Ramos (cell line): ENCODE measurements at regions not wholly inside any gene's neighbourhood (a gene's known extent, or its start where the extent isn't known, plus 50 kb on each side); places are given as distances from the start of the nearest gene placed in this dataset.

Experiments
- in situ Hi-C: fragments of 300-500 bp; cut with MboI; formaldehyde crosslinking; loops from one replicate; pipeline ENCODE4 v1.14.3; 2022; ENCODE audit warnings: low sequenced_read_pairs; ENCODE audit not compliant: unreplicated experiment

GRCh38 chr16:73890186-73891128 lies 406.2 kb upstream of the PSMD7 start:
- in situ Hi-C loops: no loop called here

DNA sequence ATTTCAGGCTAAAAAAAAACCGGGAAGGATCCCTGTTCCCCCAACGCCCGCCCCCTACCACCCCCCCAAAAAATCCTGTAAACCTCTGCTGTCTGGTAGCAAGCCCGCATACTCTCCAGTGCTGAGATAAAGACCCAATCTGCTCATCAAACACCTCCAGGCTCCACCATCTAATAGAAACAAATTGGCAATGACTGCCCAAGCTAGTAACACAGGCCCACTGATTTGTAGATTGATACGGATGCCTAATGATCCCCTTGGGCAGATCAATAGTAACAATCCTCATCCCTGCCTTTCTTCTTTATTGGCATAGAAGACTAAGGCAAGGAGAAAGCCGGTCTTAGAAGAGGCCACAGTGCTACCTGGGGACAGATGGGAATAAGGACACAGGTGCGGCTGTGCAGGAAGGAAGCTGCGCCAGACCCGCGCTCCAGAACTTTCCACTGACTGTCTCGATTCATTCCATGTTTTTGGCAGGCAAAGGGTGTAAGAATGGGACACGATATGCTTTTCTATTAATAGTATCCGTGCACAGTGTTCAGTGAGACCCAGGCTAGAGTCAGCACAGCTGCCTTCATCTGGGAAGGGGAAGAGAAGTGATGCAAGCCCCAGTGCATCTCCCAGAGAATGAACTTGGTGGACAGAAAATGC lies 407.6 kb upstream of the PSMD7 start:
- in situ Hi-C loops: no loop called here

DNA sequence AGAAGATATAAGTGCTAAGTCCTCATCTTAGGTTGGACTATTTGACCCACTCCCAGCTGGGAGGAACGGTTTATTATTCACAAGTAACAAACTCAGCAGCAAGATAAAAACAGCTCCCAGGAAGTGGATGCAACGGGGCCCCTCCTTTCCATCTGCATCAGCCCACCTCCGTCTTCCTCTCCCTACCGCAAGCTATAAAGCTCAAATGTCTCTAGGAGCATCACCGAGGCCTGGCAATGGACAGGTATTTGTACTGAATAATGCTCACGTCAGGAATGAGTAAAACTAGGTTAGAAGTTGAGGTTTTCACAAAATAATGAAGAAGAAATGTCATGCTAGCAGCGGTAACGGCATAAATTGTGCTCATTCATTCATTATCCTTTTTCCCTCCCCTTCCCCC lies 408.7 kb upstream of the PSMD7 start:
- in situ Hi-C loops: no loop called here

GRCh38 chr16:73886426-73886825 lies 410.2 kb upstream of the PSMD7 start:
- in situ Hi-C loops: no loop called here

DNA sequence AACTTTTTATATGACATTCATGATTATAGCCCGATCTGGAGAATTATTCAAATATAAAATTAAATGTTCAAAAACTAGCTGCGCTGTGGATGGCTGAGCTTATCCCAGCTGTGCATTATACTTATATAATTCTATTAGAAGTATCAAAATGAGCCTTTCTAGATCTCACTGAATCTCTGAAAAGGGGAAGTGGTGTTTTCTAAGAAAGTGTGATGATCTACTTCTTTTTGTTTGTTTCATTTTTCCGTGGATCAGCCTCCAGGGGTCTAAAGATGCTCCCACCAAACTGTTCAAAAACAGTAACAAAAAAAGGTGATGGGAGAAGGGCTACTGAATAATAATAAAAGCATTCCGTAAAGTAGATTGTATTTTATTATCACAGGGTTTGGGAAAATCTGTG lies 411.3 kb upstream of the PSMD7 start:
- in situ Hi-C loops: no loop called here

DNA sequence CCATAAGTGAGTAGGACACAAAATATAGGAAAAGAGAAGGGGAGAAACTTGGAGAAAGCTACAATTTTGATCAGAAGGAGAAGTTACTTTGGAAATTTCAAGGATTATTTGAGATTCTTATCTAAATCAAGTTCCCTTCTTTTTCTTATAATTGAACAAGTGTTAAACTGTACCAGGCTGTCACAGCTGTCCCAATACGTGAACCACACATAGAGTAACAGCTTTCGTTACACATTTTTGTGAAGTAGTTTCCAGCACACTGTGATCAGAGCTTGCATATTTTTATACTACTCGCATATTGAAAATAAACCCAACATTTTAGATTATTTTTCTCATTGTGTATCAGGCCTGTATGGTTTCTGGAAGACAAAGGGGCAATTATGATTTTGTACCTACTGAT lies 412.8 kb upstream of the PSMD7 start:
- in situ Hi-C loops: no loop called here

DNA sequence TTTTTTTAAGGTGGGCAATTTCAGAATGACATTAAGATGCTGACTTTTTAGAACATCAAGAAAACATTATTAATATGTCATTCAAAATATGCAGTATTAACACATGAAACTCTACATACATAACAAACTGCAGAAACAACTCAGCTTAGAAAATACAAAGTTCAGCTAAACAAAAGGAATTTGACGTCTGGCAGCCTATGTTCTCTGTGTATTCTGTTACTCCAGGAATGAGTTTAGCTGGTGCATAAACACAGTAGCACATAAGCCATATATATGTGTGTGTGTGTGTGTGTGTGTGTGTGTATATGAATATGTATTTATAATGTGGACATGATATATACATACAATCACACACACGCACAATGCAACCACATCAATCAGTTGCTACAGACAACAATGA lies 413.5 kb upstream of the PSMD7 start:
- in situ Hi-C loops: no loop called here

- in situ Hi-C loops: no loop called here
These were observed 414.0 kb upstream of the PSMD7 start for GRCh38 chr16:73882651-73883050.

DNA sequence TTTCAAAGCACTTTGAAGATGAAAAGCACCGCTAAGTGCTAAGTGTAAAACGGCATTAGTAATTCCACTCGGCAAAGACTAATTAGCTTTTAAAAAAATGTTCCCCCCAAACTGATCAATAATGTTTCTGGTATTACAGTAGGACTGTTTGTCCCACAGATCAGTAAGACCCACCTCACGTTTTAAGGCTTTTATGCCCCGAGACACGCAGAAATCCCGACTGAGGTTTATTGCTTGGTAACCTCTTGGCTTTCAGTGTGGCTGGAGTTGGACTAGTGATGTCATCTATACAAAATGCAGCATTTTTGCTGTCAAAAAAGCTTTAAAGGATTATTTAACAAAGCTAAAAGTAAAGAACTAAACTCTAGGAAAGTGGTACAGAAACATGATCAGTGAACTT lies 414.6 kb upstream of the PSMD7 start:
- in situ Hi-C loops: no loop called here

DNA sequence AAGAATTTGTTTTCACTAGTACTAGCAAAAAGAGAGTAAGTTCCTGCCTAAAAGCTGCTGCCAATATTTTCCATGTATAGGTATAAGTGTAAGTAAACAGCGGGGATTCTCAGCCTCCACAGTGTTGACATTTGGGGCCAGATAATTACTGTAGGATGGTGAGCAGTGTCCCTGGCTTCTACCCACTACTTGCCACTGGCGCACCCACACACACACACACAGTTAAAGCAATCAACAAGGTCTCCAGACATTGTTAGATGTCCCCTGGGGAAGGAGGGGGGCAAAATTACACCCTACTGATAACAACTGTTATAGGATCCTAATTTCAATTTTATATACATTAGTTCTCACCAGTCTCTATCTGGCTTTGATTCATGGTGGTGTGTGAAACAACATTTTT lies 417.0 kb upstream of the PSMD7 start:
- in situ Hi-C loops: no loop called here

GRCh38 chr16:73878611-73879010 lies 418.0 kb upstream of the PSMD7 start:
- in situ Hi-C loops: no loop called here

- in situ Hi-C loops: no loop called here
These were observed 419.5 kb upstream of the PSMD7 start for GRCh38 chr16:73877150-73877549.

GRCh38 chr16:73875996-73876690 lies 420.5 kb upstream of the PSMD7 start:
- in situ Hi-C loops: no loop called here

DNA sequence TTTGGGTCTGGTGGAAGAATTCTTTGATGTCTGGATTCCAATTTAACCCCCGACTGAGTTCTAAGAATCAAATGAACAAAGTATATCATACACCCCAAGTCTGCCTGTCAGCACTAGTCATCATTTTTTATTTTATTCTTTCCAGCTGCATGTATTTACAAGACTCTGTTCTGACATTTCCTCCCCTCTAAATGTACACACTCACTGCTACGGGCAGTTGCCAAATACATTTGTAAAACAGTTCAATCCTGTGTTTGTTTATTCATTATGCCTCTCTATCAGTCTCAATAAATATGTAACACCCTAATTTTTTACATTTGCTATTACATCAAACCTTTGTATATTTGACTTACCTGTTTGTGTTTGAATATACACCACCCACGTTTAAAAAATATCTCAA lies 422.3 kb upstream of the PSMD7 start:
- in situ Hi-C loops: no loop called here

DNA sequence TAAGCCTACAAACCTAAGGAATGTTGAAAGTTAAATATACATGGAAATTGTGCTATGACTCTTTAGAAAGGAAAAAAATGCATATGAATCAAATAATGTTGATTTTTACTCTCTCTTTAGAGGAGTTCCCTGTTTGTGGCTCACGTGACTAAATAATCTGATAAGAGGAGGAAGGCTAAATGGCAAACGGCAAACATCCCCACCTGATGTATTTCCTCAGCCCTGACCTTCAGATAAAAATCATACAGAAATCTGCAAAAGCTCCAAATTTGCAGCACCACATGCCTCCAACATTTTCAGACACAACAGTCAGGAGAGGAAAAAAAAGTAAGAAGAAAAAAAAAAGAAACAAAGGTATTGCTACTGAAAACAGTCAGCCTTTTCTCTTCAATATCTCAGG lies 423.0 kb upstream of the PSMD7 start:
- in situ Hi-C loops: no loop called here

GRCh38 chr16:73872856-73873255 lies 423.8 kb upstream of the PSMD7 start:
- in situ Hi-C loops: no loop called here

- in situ Hi-C loops: no loop called here
These were observed 425.4 kb upstream of the PSMD7 start for GRCh38 chr16:73871088-73871733.

DNA sequence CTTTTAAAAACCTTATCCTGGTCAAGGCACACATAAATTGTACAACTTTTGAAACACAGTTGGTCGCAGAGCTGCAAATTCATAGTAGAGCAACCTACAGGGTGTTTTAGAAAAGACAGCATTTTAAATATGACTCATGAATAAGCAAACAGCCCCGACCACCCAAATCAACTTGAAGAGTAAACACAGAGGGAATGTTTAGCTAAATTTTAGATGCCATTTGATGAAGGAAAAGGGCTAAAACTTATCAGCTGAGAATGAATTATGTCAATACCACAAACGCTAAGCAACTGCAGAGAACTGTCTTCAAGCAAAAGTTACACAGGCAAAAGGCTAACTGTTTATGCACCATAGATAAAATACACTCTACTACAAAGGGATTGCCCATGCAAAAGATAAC lies 427.5 kb upstream of the PSMD7 start:
- in situ Hi-C loops: no loop called here

DNA sequence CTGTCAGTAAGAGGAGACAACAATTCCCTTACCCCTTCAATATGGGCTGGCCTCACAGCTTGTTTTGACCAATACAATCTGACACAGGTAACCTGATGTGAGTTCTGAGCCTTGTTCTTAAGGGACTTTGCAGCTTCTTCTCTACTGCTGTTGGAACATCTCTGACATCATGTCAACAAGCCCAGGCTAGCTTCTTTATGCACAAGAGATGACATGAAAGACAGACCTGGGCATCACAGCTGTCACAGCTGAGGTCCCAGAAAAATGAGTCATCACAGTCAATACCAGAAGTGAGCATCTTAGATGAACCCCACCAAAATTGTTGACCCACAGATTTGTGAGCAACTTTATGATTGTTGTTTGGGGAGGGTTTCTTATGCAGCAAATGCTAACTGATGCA lies 431.7 kb upstream of the PSMD7 start:
- in situ Hi-C loops: no loop called here

GRCh38 chr16:73858326-73858725 lies 438.3 kb upstream of the PSMD7 start:
- in situ Hi-C loops: no loop called here

- in situ Hi-C loops: no loop called here
These were observed 442.6 kb upstream of the PSMD7 start for GRCh38 chr16:73853968-73854367.
